Globus pallidus (tissue), 1 donor: ENCODE measurements at regions not wholly inside any gene's neighbourhood (a gene's known extent, or its start where the extent isn't known, plus 50 kb on each side); places are given as distances from the start of the nearest gene placed in this dataset.

Experiments used
- DNase-seq: peaks from one replicate; pipeline ENCODE4 v3.0.0-alpha.2; 2015; ENCODE audit warnings: low spot score

DNA sequence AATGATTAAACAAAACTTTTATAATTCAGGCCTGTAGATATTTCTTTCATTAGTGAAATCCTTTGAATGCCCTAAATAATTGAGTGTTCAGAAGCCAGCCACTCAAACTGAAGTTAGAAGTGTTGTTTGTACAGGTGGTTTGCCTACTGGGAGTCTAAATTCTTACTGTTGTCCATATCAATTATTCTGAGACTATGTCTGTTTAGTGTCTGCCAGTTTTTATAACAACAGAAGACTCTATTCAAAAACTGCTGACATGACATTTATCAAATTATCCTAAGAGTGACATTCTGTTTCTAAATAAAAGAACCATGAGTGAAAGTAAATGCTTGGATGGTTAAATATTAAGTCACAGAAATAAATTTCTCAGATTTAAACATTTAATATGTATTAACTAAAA is 375.1 kb downstream of the FAT4 start:
- DNase-seq, result no peak

DNA sequence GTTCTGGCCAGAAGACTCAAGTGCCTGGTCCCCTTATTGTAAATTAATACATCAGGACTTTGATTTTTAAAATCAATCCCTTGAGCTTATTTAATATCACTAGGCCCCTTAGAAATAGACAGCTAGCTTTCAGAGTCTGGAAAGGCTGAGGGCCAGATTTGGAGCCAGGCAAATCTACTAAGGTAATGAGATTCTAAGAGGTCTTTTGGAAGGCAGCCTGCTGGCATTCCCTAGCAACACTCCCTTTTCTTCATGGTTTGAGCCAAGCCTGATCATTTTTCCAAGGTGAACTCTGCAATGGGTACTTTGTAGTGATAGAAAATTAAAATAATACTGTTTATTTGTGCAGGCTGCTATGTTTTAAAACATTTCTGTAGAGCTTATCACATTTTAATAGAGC is 378.5 kb downstream of the FAT4 start:
- no peak for DNase-seq

DNA sequence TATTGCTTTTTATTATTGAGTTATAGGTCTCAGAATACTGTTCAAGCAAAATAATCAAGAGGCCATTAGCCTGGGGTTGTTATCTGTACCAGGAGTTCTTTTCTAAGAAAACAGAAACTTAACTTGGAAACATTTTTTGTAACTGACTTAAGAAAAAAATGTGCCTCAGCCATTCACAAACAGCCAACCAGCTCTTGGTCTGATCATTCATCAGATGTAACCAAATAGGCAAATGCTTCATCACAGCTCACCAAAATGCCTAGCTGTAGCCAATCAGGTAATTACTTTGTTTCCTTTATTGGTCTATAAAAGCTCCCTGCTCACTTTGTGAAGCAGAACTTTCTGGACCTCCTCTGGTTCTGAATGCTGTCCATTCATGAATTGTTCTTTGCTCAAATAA is 387.7 kb downstream of the FAT4 start:
- no peak for DNase-seq

DNA sequence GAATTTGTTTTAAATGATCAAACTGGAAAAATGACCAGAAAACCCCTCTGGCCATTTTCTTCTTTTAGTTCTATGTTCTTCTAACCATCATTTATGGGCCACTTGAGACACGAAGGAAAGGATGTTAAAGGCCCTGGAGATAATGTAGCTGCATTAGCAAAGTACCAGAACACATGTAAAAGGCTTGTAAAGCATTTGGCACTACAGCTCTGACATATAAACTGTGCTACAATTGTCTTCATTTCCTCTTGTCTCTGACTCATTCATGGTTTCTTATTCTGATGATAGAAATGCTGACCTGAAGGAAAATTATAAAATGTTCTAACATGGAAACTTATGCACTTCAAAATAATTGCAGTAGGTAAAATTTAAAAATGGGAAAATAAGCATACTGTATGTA is 388.7 kb downstream of the FAT4 start:
- DNase-seq, result no peak

DNA sequence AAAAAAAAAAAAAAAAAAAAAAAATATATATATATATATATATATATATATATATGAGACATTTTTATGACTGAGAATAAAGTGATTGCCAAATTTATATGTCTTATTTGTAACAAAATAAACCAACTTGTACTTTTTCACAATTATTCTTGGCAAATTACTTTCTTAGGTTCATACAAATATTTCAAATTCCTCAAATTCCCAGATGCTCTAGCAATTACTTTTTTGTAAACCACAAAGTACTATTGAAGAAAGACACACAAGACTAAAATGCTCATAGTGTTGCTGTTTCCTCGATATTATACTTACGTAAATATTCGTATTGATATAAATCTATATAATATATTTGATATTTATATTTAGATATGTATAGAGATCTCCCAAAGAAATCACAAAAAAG is 390.0 kb downstream of the FAT4 start:
- no peak for DNase-seq

DNA sequence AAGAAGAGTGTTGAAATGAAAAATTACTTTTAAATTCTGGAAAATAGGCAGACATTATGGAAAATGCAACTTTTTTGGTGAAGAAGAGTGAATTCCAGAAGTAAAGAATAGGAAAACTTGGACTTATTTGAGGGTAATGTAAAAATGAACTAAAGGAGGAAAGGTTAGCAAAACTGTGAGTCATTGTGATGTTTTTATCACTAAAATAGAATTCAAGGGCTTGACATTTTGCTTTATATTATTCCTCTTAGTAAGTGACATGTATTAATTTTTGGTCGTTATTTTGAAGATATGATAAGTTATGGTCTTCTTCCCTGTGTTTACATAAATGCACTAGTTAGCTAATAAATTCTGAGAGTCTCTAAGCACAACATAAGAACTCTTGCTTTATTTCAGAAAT is 390.9 kb downstream of the FAT4 start:
- DNase-seq, result no peak

DNA sequence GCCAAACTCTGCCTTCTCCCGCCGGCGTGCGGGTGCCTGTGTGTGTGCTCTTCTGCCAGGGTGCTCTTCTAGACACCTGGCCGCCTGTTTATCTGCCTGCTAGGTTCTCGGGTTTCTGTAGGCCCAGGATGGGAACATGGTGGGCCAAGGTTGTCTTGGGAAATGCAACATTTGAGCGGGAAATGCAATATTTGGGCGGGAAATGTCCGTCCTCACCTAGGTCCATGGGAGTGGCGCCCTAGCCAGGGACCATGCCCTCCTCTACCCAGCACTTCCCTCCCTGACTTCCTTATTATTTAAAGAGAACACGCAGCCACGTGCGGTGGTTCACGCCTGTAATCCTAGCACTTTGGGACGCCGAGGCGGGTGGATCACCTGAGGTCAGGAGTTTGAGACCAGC is 392.6 kb downstream of the FAT4 start:
- no peak for DNase-seq

DNA sequence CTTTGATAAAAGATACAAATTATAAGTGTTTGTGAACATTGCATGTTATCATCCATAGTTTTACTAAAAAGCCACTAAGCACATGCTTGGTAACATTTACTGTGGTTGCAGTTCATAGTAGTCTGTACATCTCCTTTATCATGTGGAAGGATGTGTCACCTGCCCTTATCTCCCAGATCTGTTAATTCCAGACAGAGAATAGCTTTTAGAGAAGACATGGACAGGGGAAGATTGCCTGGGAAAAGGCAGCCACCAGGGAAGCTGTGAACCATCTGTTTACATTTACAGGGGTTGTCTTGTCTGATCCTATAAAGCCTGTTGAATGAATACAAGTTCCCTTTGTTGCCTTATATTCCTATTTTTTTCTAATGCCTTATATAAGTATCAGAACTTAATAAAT is 396.0 kb downstream of the FAT4 start:
- no peak for DNase-seq

DNA sequence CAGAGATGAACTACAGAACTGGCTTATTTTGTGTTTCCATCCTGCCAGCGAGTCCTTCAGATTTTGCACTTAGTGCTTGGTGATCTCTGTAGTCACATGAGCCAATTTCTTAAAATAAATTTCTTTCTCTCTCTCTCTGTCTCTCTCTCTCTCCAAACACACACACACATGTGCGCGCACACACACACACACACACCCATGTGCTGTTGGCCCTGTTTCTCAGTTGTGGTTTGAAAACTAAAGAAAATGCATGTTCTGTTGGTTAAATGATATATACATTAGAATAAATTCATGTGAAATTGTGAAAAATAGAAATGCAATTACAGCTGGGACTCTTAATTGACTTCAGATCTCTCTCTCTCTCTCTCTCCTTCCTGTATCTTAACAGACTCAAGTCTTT is 399.3 kb downstream of the FAT4 start:
- no peak for DNase-seq

DNA sequence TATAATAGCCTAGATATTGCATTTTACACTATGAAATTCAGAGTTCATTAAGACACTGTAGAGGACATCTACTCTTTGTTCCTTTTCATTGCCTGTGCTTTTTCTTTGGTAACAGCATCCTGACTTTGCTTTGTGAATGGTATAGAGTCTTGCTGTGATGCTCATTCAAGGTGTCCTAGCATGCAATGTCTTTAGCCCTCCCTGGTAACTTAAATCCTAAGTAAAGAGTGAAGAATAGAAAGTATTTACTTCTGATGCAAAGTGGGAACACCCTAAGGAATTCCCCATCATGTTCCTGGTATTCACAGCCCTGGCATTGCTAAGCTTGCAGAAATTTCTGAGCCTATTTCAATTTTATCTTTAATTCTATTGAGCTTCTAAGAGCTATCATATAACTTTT is 400.1 kb downstream of the FAT4 start:
- no peak for DNase-seq

DNA sequence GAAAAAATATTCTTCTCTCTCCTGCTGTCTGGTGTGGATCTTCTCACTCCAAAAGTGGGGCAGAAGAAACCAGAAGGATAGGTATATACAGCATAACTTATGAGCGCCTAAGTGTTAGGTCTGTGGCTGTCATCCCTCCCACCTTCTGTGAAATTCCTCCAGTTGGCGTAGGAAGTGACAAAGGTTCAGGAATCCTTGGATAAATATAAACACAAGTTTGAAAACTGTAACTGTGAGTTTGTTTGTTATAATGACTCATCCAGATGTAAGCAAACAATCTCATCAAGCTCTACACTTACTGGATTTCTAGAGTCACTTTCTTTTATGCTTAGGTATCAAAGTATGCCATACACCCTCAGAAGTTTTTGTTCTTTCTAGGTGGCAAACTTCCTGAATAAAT is 405.2 kb downstream of the FAT4 start:
- no peak for DNase-seq

DNA sequence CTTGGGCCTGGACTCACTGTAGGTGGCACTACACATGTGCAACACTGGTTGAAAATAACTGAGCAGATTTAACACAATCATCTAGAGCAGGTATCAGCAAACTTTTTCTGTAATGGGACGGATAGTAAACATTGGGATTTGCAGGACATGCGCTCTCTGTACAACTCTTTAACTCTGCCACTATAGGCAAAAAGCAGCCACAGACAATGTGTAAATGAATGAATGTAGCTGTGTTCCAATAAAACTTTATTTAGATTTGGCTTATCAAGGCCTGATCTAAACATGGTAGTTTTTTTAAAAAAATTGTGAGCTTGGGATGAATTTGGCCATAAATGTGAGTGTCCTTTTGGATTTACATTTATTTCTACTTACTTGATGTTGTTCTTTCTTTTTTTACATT is 407.3 kb downstream of the FAT4 start:
- no peak for DNase-seq

DNA sequence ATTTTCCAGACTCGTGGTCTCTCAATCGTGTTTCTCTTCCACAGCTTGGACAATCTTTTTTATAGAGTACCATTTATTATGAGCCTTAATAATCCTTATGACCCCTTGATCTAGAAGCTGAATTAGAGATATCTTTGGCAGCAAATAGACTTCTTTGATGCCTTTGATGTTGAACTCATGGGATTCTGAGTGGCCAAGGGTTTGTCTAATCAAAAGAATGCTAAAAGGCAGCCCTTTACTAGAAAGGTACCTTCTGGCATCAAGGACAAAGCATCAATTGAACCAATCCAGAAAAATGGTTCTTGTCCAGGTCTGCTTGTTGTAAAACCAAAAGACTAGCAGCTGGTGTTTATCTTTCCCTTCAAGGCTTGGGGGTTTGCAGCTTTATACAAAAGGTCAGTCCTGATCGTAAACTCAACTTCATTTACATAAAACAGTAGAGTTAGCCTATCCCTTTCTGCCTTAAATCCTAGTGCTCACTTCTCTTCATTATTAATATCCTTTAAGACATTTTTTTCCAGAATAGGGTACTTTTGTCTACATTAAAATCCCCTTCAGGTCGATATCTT is 411.3 kb downstream of the FAT4 start:
- DNase-seq, result no peak

DNA sequence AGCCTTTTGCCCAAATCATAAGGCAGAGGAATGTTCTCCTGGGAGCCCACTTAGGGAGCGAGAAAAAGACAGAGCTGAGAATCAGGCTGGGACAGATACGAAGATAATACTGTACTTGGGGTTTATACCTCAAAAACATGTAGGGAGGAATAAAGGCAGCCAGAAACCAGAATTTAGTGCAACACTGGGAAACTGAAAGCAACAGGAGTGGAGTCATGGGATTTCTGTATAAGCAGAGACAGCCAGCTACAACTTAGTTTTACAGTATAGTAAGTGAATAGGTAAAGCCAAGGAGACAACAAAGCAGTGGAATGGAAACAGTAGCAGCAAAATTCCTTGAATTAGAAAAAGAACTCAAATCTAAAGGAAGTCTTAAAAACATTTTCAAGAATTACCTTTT is 413.2 kb downstream of the FAT4 start:
- DNase-seq, result no peak

DNA sequence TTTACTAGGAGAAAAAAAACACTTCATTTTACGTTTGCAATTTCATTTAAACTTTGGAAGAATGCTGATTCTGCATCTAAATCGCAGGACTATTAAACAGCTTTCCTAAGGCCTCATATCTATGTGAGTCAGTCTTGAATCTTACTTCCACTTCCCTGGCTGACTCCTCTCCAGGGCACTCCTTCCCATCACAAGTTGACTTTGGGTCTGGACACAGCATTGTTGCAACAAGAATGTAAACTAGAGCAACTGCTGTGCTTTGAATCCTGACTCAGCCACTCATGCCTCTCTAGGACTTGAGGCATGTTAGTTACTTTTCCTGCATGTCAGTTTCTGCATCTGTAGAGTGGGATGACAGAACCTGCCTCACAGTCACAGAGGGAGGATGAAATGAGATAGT is 413.8 kb downstream of the FAT4 start:
- DNase-seq, result no peak

DNA sequence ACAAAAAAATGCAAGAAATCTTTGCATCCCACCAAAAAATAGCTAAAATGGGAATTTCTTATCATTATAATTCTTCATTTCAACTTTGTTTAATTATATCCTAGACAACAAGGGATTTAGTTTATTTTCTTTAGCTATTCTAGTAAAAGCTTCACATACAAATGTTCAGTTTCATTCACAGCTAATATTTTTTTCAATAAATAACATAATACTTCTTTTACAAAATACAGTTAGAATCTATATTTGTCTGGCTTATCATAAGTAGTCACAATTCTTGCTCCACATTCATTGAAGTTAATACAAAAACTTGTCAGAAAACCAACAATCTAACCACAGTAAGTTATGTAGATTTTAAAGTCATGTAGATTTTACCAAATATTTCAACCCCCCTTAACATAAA is 414.4 kb downstream of the FAT4 start:
- DNase-seq, result no peak

DNA sequence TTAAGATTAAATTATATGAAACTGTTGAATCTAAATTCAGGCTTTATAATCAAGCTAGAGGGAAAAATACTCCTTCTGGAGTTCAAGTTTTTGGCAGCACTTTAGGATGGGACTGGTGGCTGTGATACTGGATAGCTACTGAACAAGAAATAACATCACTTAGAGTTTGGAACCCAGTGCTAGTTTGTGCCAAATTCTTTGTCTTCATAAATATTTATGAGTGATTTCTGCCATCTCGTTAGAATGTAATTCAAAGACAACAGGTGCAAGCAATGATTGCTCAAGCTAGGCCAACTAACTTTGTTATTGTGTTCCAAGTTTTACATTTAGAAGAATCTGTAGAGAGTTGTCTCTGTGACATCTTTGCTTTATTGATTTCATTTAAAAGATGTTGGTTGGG is 417.9 kb downstream of the FAT4 start:
- DNase-seq, result no peak

DNA sequence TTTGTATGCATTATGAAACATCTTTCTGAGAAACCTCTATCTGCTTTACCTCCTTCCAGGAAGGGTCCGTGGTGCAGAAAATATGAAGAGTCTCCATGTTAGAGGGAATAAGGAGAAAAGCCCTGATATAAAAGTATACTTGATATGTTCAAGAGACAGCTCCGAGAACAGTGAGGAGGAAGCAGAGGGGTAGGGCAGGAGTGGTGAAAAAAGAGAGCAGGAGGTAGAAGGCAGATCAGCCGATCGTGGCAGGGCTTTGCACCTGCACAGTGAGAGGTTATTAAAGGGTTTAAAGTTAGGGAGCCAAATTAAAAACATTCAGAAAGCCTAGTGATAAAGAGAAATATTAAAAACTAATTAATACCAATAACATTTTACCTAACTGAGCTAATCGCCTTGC is 419.7 kb downstream of the FAT4 start:
- no peak for DNase-seq

DNA sequence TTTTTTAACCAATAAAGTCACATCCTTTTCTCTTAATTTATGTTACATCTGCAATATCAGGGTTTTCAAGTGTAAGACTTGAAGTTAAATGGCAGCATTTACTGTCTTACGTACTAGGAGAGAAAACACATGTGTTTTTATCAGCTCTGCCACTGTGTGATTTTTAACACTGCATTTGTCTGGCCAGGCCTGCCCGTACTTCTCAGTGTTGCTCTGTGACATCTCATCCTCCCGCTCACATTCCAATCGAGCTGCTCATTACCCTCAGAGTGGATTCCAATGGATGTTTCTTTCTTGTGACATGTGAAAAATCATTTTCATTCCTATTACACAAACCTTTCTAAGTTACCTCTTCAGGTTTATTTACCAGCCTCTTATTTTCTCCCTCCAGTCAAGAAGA is 420.3 kb downstream of the FAT4 start:
- DNase-seq, result no peak

DNA sequence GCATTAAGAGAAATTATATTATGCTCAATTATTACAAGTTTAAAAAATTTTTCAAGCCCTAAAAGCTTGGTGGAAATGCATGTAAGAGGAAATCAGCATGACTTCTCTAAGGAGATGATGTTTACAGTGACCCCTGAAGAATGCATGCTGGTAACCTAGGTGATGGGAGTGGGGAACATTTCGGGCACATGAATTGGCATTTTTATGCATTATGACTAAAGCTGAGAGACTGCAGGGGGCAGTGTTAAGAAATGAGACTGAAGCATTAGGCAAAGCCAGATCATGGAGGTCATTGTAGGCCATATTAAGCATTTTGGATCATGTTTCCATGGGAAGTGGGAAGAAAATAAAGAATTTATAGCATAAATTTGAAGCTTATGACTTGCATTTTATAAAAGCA is 421.3 kb downstream of the FAT4 start:
- DNase-seq, result no peak

DNA sequence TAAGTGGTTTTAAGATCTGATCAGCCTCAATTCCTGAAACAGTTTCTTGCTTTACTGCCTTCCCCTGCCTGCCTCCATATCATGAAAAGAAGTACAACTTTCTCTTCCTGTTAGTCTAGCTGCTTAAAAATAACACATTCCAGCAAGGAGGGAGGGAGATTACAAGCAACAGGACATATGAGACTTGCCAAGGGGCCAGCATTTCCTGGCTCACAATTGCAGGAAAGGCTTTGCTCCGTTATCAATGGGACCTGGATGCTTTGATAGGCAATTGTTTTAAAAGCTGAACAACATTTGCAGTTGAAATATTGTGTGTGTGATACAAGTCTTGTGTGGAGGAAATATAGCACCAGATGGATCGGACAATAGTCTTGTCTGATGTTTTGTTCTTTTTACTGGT is 425.0 kb downstream of the FAT4 start:
- no peak for DNase-seq

DNA sequence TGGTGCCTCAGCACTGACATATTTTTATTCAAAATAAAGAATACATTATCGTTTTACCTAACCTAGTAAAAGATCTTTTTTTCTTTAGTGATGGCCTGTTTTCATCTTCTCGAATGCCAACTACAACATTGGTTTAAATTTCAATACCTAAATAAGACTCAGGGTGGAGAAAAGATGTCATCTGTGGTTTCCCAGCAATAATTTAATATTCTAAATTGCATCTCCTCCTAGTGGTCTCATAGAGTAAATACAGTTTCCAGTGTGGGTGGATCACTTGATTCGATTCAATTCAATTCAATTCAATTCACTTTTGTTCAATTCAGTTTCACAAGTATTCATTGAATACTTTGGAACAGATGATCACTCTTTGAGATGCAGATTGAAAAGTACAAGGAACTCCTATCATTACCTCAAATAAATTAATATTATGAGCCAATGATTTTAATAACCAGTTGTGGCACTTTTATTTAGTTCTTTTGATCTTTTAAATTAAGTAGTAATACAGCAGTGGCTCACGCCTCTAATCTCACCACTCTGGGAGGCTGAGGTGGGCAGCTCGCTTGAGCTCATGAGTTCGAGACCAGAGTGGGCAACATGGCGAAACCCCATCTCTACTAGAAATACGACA is 427.2 kb downstream of the FAT4 start:
- DNase-seq, result no peak

DNA sequence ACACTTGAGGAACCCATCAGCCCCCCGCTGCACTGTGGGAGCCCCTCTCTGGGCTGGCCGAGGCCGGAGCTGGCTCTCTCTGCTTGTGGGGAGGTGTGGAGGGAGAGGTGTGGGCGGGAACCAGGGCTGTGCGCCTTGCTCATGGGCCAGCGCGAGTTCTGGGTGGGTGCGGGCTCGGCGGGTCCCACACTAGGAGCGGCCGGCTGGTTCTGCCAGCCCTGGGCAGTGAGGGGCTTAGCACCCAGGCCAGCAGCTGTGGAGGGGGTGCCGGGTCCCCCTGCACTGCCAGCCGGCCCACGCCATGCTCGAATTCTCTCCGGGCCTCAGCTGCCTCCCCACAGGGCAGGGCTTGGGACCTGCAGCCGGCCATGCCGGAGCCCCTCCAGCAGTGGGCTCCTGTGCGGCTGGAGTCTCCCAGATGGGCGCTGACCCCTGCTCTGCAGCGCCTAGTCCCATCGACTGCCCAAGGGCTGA is 430.2 kb downstream of the FAT4 start:
- DNase-seq, result no peak

DNA sequence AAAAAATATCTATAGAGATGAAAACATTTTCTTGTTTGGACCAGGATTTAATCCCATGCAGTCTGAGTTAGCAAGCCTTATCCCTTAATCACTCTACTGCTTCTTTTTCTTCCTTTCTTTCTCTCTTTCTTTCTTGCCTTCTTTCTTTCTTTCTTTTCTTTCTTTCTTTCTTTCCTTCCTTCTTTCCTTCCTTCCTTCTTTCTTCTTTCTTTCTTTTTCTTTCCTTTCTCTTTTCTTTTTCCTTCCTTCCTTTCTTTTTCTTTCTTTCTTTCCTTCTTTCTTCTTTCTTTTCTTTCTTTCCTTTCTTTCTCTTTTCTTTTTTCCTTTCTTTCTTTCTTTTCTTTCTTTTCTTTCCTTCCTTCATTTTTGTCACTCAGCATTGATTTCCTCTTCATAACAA is 434.6 kb downstream of the FAT4 start:
- no peak for DNase-seq

DNA sequence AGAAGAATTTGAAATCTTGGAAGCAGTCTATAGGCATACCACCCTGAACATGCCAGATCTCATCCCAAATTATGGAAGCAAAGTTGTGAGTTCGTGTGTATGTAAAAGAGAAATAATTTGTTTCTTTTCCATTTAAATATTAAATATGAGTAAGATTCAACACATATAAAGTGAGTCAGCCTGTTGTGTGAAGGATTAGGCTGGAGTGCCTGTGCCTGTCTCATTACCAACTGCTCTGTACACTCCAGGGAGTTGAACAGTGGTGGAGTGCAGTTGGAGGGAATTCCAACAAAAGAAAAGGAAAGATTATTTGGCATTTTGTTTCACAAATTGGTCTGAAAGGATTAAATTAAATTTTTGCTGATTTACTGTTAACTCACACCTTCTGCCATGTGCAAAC is 435.6 kb downstream of the FAT4 start:
- DNase-seq, result no peak
